MCF 10A (cell line): ENCODE measurements at regions not wholly inside any gene's neighbourhood (a gene's known extent, or its start where the extent isn't known, plus 50 kb on each side); places are given as distances from the start of the nearest gene placed in this dataset.

ENCODE experiments used
- BruUV-seq: library from RNA; stranded (reverse); fragments of 400-500 nt; replicated peaks from 2 replicates; lab custom pipeline; 2021; lab: Mats Ljungman, UMichigan
- CTCF ChIA-PET: fragments of 300-600 bp; sonication (Branson Sonifier 250); formaldehyde crosslinking; extraction: SDS; loops from one replicate; lab custom pipeline; 2021; ENCODE audit warnings: antibody characterized with exemption, inconsistent platforms; lab: Yijun Ruan, JAX
- POLR2A ChIA-PET: fragments of 300-600, 350-650 bp; sonication (Branson Sonifier 250); formaldehyde crosslinking; extraction: SDS; loops from one replicate; lab custom pipeline; 2020; ENCODE audit warnings: antibody characterized with exemption, inconsistent platforms; lab: Yijun Ruan, JAX
- DNase-seq: peaks from one replicate; pipeline ENCODE4 v3.0.0-alpha.2; 2018; ENCODE audit not compliant: unreplicated experiment
- H3K27ac Mint-ChIP-seq: one replicate; pipeline ENCODE4 v1.8.0; 2022; ENCODE audit warnings: mild to moderate bottlenecking, low read depth, mixed read lengths; ENCODE audit not compliant: unreplicated experiment
- H3K27me3 Mint-ChIP-seq: one replicate; pipeline ENCODE4 v1.8.0; 2022; ENCODE audit warnings: mixed read lengths; ENCODE audit not compliant: insufficient read depth, unreplicated experiment
- H3K36me3 Mint-ChIP-seq: one replicate; pipeline ENCODE4 v1.8.0; 2022; ENCODE audit warnings: mild to moderate bottlenecking, moderate library complexity, mixed read lengths; ENCODE audit not compliant: insufficient read depth, unreplicated experiment
- H3K4me1 Mint-ChIP-seq: one replicate; pipeline ENCODE4 v1.8.0; 2022; ENCODE audit warnings: mixed read lengths; ENCODE audit not compliant: insufficient read depth, unreplicated experiment
- H3K4me3 Mint-ChIP-seq: one replicate; pipeline ENCODE4 v1.8.0; 2022; ENCODE audit warnings: mild to moderate bottlenecking, moderate library complexity, mixed read lengths; ENCODE audit not compliant: unreplicated experiment
- H3K9me3 Mint-ChIP-seq: one replicate; pipeline ENCODE4 v1.8.0; 2022; ENCODE audit warnings: mixed read lengths; ENCODE audit not compliant: unreplicated experiment
- intact Hi-C: fragments of 100-400 bp; cut with micrococcal nuclease; formaldehyde crosslinking; loops from 2 replicates; pipeline ENCODE4 v1.14.1; 2022
- TF ChIP-seq, protein P1 (sequence below): fragments of 200-600 bp; IDR thresholded peaks from one replicate; pipeline ENCODE4 v1.8.0; 2022; ENCODE audit warnings: antibody characterized with exemption, mild to moderate bottlenecking; ENCODE audit not compliant: unreplicated experiment

GRCh38 chr1:29894311-29894710 is 658.0 kb downstream of the PTPRU start:
- H3K4me1 Mint-ChIP-seq, result no peaks in the 10 kb centered on the region
- H3K4me3 Mint-ChIP-seq, result no peak overlapping the region
- CTCF ChIA-PET, result no interaction called here
- no peak for DNase-seq
- no peak overlapping the region for H3K27ac Mint-ChIP-seq
- TF ChIP-seq, protein P1, sequence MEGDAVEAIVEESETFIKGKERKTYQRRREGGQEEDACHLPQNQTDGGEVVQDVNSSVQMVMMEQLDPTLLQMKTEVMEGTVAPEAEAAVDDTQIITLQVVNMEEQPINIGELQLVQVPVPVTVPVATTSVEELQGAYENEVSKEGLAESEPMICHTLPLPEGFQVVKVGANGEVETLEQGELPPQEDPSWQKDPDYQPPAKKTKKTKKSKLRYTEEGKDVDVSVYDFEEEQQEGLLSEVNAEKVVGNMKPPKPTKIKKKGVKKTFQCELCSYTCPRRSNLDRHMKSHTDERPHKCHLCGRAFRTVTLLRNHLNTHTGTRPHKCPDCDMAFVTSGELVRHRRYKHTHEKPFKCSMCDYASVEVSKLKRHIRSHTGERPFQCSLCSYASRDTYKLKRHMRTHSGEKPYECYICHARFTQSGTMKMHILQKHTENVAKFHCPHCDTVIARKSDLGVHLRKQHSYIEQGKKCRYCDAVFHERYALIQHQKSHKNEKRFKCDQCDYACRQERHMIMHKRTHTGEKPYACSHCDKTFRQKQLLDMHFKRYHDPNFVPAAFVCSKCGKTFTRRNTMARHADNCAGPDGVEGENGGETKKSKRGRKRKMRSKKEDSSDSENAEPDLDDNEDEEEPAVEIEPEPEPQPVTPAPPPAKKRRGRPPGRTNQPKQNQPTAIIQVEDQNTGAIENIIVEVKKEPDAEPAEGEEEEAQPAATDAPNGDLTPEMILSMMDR, result no peak
- intact Hi-C loops, result no loop called here
- peaks cover 77% of the 10 kb centered on the region for H3K27me3 Mint-ChIP-seq
- POLR2A ChIA-PET, result no interaction called here
- no peaks in the 10 kb centered on the region for H3K9me3 Mint-ChIP-seq
- BruUV-seq, result no TSS peak
- H3K36me3 Mint-ChIP-seq, result no peaks in the 10 kb centered on the region

- no peaks in the 10 kb centered on the region for H3K4me1 Mint-ChIP-seq
- CTCF ChIA-PET, result interaction anchor here (0.5 kb wide), 1 partner anchor 650 kb away, joined by 3 read pairs; no protein-coding TSS in a partner anchor
- POLR2A ChIA-PET, result no interaction called here
- H3K4me3 Mint-ChIP-seq, result no peak overlapping the region
- H3K36me3 Mint-ChIP-seq, result no peaks in the 10 kb centered on the region
- H3K27me3 Mint-ChIP-seq, result peaks cover 72% of the 10 kb centered on the region
- no TSS peak for BruUV-seq
- H3K9me3 Mint-ChIP-seq, result no peaks in the 10 kb centered on the region
- TF ChIP-seq, protein P1, result no peak
- intact Hi-C loops, result no loop called here
- no peak for DNase-seq
- no peak overlapping the region for H3K27ac Mint-ChIP-seq
Measured at GRCh38 chr1:29893806-29894205, 657.5 kb downstream of the PTPRU start.

DNA sequence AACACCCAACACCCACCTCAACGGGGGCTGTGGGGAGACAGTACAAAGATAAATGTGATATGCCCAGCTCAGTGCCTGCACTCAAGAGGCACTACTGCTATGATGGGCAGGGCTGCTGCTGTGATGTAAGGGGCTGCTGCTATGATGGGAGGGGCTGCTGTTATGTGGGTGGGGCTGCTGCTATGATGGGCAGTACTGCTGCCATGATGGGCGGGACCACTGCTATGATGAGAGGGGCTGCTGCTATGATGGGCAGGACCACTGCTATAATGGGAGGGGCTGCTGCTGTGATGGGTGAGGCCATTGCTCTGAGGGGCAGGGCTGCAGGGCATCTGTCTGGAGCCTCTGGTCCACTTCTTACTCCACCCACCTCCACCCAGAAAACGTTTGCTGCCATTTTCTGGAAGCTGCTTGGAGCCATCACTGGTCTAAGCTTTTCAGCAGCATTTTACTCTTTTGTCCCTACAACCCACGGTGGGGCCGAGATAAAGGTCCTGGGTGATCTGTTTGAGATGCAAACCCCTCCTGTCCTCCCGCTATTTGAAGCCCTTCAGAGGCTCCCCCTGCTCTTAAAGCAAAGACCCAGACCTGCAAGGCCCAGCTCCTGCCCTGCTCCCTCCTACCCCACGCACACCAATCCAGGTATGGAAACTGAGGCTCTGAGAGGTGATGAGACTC is 656.9 kb downstream of the PTPRU start:
- TF ChIP-seq, protein P1, result no peak
- Mint-ChIP-seq H3K36me3 (no peaks in the 10 kb centered on the region), H3K9me3 (no peaks in the 10 kb centered on the region), H3K4me1 (no peaks in the 10 kb centered on the region), H3K27me3 (peaks cover 66% of the 10 kb centered on the region), H3K27ac (no peak overlapping the region), H3K4me3 (no peak overlapping the region)
- CTCF ChIA-PET, result interaction anchor here (0.5 kb wide), 1 partner anchor 650 kb away, joined by 3 read pairs; no protein-coding TSS in a partner anchor
- POLR2A ChIA-PET, result no interaction called here
- no TSS peak for BruUV-seq
- no peak for DNase-seq
- intact Hi-C loops, result no loop called here

- no peak for DNase-seq
- Mint-ChIP-seq H3K27me3 (peaks cover 56% of the 10 kb centered on the region), H3K36me3 (no peaks in the 10 kb centered on the region), H3K4me1 (no peaks in the 10 kb centered on the region), H3K4me3 (no peak overlapping the region), H3K27ac (no peak overlapping the region), H3K9me3 (no peaks in the 10 kb centered on the region)
- BruUV-seq, result no TSS peak
- intact Hi-C loops, result no loop called here
- ChIA-PET CTCF (interaction anchor here (0.7 kb wide), 1 partner anchor 118 kb away, joined by 3 read pairs; no protein-coding TSS in a partner anchor), POLR2A (no interaction called here)
- TF ChIP-seq, protein P1, result no peak
Measured at GRCh38 chr1:29892247-29892646, 655.9 kb downstream of the PTPRU start.
